Left lobe of liver (tissue), 2 donors: ENCODE measurements at regions not wholly inside any gene's neighbourhood (a gene's known extent, or its start where the extent isn't known, plus 50 kb on each side); places are given as distances from the start of the nearest gene placed in this dataset.

Experiments used
- ATAC-seq: fragments of 200-7000 bp; cut with Tn5 transposase; one replicate; pipeline ENCODE4 v1.9.1; 2020; ENCODE audit warnings: mild to moderate bottlenecking, moderate library complexity
- DNase-seq: peaks from one replicate; pipeline ENCODE4 v3.0.0-alpha.2; 2020; ENCODE audit warnings: low spot score
- donor health status: DM: no; HTN: no; CAD: no; lungs with moderate emphysema.
- donor health status: DM: no; HTN: yes; CAD: no.

- no peak for ATAC-seq
These were observed 475.2 kb upstream of the MARCKS start for GRCh38 chr6:113381959-113382358.

GRCh38 chr6:113383701-113384100 lies 473.4 kb upstream of the MARCKS start:
- ATAC-seq: no peak

More at GRCh38 chr6:113381959-113382358, 475.2 kb upstream of the MARCKS start:
- no peak for DNase-seq

GRCh38 chr6:113385020-113385431 lies 472.1 kb upstream of the MARCKS start:
- ATAC-seq (no peak), DNase-seq (no peak)

More at GRCh38 chr6:113383701-113384100, 473.4 kb upstream of the MARCKS start:
- DNase-seq: no peak

- no peak for ATAC-seq
- DNase-seq: no peak
These were observed 468.1 kb upstream of the MARCKS start for GRCh38 chr6:113388996-113389395.

- no peak for ATAC-seq
- no peak for DNase-seq
These were observed 464.5 kb upstream of the MARCKS start for GRCh38 chr6:113392551-113393055.

GRCh38 chr6:113394216-113394615 lies 462.9 kb upstream of the MARCKS start:
- DNase-seq (no peak), ATAC-seq (no peak)

- ATAC-seq (no peak), DNase-seq (no peak)
These were observed 462.4 kb upstream of the MARCKS start for GRCh38 chr6:113394729-113395128.

GRCh38 chr6:113396730-113397129 lies 460.4 kb upstream of the MARCKS start:
- ATAC-seq: no peak

GRCh38 chr6:113397236-113397635 lies 459.9 kb upstream of the MARCKS start:
- DNase-seq: no peak
- no peak for ATAC-seq

More at GRCh38 chr6:113396730-113397129, 460.4 kb upstream of the MARCKS start:
- no peak for DNase-seq

GRCh38 chr6:113401231-113401630 lies 455.9 kb upstream of the MARCKS start:
- no peak for ATAC-seq
- DNase-seq: no peak

GRCh38 chr6:113402544-113402943 lies 454.6 kb upstream of the MARCKS start:
- DNase-seq: no peak
- peak; percentile 23 for ATAC-seq

- DNase-seq: no peak
- ATAC-seq: no peak
These were observed 453.1 kb upstream of the MARCKS start for GRCh38 chr6:113403966-113404595.

GRCh38 chr6:113405326-113406047 lies 451.7 kb upstream of the MARCKS start:
- no peak for DNase-seq
- no peak for ATAC-seq

- DNase-seq (no peak), ATAC-seq (no peak)
These were observed 451.0 kb upstream of the MARCKS start for GRCh38 chr6:113406048-113406695.

GRCh38 chr6:113411011-113411410 lies 446.1 kb upstream of the MARCKS start:
- ATAC-seq: peak; percentile 41
- DNase-seq: no peak

- DNase-seq (no peak), ATAC-seq (no peak)
These were observed 444.4 kb upstream of the MARCKS start for GRCh38 chr6:113412589-113413357.

GRCh38 chr6:113414511-113414910 lies 442.6 kb upstream of the MARCKS start:
- DNase-seq (peak; percentile 50), ATAC-seq (peak; percentile 94)

- ATAC-seq (no peak), DNase-seq (no peak)
These were observed 441.0 kb upstream of the MARCKS start for GRCh38 chr6:113416170-113416569.

- no peak for ATAC-seq
- DNase-seq: no peak
These were observed 436.9 kb upstream of the MARCKS start for GRCh38 chr6:113420290-113420689.

GRCh38 chr6:113421997-113422396 lies 435.1 kb upstream of the MARCKS start:
- DNase-seq (no peak), ATAC-seq (no peak)

GRCh38 chr6:113423956-113424355 lies 433.2 kb upstream of the MARCKS start:
- ATAC-seq (no peak), DNase-seq (no peak)
